Neural crest cell (in vitro differentiated cells): ENCODE measurements at regions not wholly inside any gene's neighbourhood (a gene's known extent, or its start where the extent isn't known, plus 50 kb on each side); places are given as distances from the start of the nearest gene placed in this dataset.

Experiments
- DNase-seq: peaks from one replicate; pipeline ENCODE4 v3.0.0; 2021; ENCODE audit warnings: low read depth, mixed read lengths, low spot score
- H3K27ac Mint-ChIP-seq: one replicate; pipeline ENCODE4 v1.8.0; 2021; ENCODE audit warnings: mild to moderate bottlenecking, mixed read lengths; ENCODE audit not compliant: unreplicated experiment
- H3K27me3 Mint-ChIP-seq: 2 replicates; pipeline ENCODE4 v1.8.0; 2021; ENCODE audit warnings: low read depth, mild to moderate bottlenecking, mixed read lengths
- H3K36me3 Mint-ChIP-seq: 2 replicates; pipeline ENCODE4 v1.8.0; 2021; ENCODE audit warnings: low read depth, mild to moderate bottlenecking, mixed read lengths
- H3K4me1 Mint-ChIP-seq: 2 replicates; pipeline ENCODE4 v1.8.0; 2021; ENCODE audit warnings: mixed read lengths
- H3K4me3 Mint-ChIP-seq: one replicate; pipeline ENCODE4 v1.8.0; 2021; ENCODE audit warnings: mild to moderate bottlenecking, mixed read lengths
- H3K9me3 Mint-ChIP-seq: 2 replicates; pipeline ENCODE4 v1.8.0; 2021; ENCODE audit warnings: mixed read lengths
- TF ChIP-seq, protein P1 (sequence below): fragments of 200-600 bp; sonication (generic); conservative IDR thresholded peaks from 2 replicates; pipeline ENCODE4 v1.5.0; 2021; ENCODE audit warnings: antibody characterized with exemption, mild to moderate bottlenecking

DNA sequence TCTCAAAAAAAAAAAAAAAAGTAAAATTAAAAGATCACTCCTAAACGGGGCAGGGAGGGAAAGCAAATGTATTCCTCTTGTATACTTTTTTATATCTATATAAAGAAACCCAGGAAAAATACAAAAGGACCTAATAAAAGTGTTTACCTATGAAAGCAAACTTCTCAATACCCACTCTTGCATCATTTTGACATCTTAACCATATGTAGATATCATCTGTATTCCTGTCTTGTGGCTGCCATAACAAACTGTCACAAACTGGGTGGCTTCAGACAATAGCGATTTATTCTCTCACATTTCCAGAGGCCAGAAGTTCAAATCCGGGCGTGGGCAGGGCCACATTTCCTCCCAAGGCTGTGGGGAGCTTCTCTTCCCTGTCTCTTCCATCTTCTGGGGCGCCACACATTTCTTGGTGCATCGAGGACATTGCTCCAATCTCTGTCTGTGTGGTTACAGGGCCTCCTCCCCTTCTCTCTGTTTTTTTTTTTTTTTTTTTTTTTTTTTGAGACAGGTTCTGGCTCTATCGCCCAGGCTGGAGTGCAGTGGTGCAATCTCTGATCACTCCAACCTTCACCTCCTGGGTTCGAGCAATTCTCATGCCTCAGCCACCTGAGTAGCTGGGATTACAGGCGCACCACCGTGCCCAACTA lies 58.4 kb upstream of the IL17B start:
- no peak overlapping the region for H3K27ac Mint-ChIP-seq
- no peaks in the 10 kb centered on the region for H3K9me3 Mint-ChIP-seq
- peaks cover 9% of the 10 kb centered on the region for H3K4me1 Mint-ChIP-seq
- H3K27me3 Mint-ChIP-seq = no peaks in the 10 kb centered on the region
- no peak overlapping the region for H3K4me3 Mint-ChIP-seq
- no peaks in the 10 kb centered on the region for H3K36me3 Mint-ChIP-seq
- TF ChIP-seq, protein P1, sequence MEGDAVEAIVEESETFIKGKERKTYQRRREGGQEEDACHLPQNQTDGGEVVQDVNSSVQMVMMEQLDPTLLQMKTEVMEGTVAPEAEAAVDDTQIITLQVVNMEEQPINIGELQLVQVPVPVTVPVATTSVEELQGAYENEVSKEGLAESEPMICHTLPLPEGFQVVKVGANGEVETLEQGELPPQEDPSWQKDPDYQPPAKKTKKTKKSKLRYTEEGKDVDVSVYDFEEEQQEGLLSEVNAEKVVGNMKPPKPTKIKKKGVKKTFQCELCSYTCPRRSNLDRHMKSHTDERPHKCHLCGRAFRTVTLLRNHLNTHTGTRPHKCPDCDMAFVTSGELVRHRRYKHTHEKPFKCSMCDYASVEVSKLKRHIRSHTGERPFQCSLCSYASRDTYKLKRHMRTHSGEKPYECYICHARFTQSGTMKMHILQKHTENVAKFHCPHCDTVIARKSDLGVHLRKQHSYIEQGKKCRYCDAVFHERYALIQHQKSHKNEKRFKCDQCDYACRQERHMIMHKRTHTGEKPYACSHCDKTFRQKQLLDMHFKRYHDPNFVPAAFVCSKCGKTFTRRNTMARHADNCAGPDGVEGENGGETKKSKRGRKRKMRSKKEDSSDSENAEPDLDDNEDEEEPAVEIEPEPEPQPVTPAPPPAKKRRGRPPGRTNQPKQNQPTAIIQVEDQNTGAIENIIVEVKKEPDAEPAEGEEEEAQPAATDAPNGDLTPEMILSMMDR = no peak
- DNase-seq = no peak

DNA sequence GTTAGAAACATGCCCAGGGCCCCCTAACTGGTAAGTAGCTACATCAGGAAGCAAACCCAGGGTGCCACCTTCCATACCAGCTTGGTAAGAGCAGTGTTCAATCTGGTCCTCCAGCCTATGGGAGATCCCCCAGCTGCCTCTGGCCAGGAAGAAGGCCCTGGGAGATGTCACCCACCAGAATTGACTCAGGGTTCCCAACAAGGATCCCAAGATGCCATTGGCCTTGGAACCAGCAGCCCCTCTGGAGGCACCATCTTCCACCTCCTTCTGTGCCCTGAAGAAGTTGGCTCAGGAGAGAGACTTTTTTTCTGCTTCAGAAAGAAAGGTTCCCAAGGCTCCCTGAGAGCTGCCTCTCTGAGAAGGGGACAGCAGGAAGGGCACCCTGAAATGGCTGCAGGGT lies 56.6 kb upstream of the IL17B start:
- H3K4me1 Mint-ChIP-seq = peaks cover 12% of the 10 kb centered on the region
- DNase-seq = no peak
- TF ChIP-seq, protein P1 = no peak
- no peak overlapping the region for H3K27ac Mint-ChIP-seq
- H3K4me3 Mint-ChIP-seq = no peak overlapping the region
- H3K9me3 Mint-ChIP-seq = no peaks in the 10 kb centered on the region
- H3K36me3 Mint-ChIP-seq = no peaks in the 10 kb centered on the region
- H3K27me3 Mint-ChIP-seq = no peaks in the 10 kb centered on the region

DNA sequence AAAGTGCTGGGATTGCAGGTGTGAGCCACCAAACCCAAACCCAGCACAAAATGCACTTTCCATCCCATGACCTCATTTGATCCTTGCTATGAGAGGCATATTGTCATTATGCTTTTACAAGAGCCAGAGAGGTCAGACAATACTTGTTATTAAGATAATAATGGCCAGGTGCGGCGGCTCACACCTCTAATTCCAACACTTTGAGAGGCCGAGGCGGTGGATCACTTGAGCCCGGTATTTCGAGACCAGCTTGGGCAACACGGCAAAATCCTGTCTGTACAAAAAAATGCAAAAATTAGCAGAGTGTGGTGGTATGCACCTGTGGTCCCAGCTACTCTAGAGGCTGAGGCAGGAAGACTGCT lies 55.9 kb upstream of the IL17B start:
- peaks cover 12% of the 10 kb centered on the region for H3K4me1 Mint-ChIP-seq

DNA sequence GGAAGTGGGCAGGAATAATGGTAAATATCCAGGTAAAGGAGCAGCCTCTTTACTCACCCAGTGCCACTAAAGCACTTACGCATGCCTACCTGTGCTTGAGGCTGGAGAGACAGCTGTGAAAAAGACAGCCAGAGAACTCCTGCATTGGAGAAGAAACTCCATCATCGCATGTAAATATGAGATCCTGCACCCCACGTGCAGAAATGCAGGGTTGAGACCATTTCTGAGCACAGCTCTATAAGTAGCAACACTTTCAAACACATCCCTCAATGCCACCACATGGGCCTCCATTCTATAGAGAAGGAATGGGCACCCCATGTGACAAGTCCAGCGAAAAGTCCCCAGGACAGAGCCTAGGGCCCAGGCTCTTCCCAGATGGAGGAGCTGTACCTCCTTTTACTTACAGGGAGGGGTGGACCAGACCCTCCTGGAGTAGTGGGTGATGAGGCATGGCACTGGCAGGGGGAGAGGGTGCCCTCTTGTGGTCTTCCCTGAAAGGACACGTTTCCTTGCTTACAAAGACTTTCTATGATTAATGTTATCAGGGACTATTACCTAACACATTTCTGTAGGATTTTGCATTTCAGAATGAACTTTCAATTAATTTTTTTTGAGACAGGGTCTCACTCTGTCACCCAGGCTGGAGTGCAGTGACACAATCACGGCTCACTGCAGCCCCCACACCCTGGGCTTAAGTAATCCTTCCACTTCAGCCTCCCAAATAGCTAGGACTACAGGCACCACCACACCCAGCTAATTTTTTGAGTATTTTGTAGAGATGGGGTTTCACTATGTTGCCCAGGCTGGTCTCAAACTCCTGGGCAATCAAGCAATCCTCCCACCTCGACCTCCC lies 55.3 kb upstream of the IL17B start:
- Mint-ChIP-seq H3K4me1 (peaks cover 12% of the 10 kb centered on the region), H3K4me3 (no peak overlapping the region), H3K9me3 (no peaks in the 10 kb centered on the region), H3K36me3 (no peaks in the 10 kb centered on the region), H3K27ac (no peak overlapping the region), H3K27me3 (no peaks in the 10 kb centered on the region)
- peak; percentile 74 for DNase-seq
- TF ChIP-seq, protein P1 = peak; percentile 91

More for the DNA sequence above, 55.9 kb upstream of the IL17B start:
- TF ChIP-seq, protein P1 = no peak
- no peak for DNase-seq
- H3K27me3 Mint-ChIP-seq = no peaks in the 10 kb centered on the region
- no peak overlapping the region for H3K27ac Mint-ChIP-seq
- H3K36me3 Mint-ChIP-seq = no peaks in the 10 kb centered on the region
- no peak overlapping the region for H3K4me3 Mint-ChIP-seq
- H3K9me3 Mint-ChIP-seq = no peaks in the 10 kb centered on the region

DNA sequence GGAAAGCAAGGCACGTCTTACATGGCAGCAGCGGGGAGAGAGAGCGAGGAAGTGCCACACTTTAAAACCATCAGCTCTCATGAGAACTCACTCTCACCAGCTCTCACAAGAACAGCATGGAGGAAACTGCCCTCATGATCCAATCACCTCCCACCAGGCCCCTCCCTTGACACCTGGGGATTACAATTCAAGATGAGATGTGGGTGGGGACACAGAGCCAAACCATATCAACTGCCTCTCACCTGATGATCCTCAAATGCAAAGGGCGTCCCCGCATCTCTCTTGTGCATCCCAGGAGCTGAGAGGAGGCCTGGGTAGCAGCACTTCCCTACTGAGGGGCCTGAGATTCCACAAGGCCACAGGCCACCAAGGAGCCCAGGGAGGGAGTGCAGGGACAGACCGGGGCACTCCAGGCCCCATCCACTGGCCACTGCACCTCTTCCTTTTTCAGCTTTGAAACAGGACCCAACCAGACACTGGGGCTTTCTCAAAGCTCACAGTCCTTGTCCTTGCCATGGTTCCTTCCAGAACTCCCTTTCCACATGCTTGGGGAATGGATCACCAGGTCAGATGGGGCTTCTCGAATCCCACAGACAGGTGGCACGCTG lies 54.5 kb upstream of the IL17B start:
- DNase-seq = no peak
- Mint-ChIP-seq H3K9me3 (no peaks in the 10 kb centered on the region), H3K4me3 (no peak overlapping the region), H3K27me3 (no peaks in the 10 kb centered on the region), H3K27ac (no peak overlapping the region), H3K36me3 (no peaks in the 10 kb centered on the region), H3K4me1 (peaks cover 9% of the 10 kb centered on the region)
- TF ChIP-seq, protein P1 = no peak
